Hindlimb muscle (tissue), 1 donor: ENCODE measurements at regions not wholly inside any gene's neighbourhood (a gene's known extent, or its start where the extent isn't known, plus 50 kb on each side); places are given as distances from the start of the nearest gene placed in this dataset.

Experiments
- DNase-seq: peaks from one replicate; pipeline ENCODE4 v3.0.0-alpha.2; 2013

- no peak for DNase-seq
Observed at GRCh38 chr2:236499691-236500578, 69.7 kb upstream of the ACKR3 start.

GRCh38 chr2:236501026-236501425 lies 68.6 kb upstream of the ACKR3 start:
- DNase-seq, result no peak

- no peak for DNase-seq
Observed at GRCh38 chr2:236501531-236501930, 68.1 kb upstream of the ACKR3 start.

GRCh38 chr2:236503100-236503499 lies 66.5 kb upstream of the ACKR3 start:
- no peak for DNase-seq

GRCh38 chr2:236503583-236503982 lies 66.0 kb upstream of the ACKR3 start:
- no peak for DNase-seq

- DNase-seq, result no peak
Observed at GRCh38 chr2:236505041-236505440, 64.6 kb upstream of the ACKR3 start.

GRCh38 chr2:236505648-236506047 lies 64.0 kb upstream of the ACKR3 start:
- DNase-seq, result no peak

GRCh38 chr2:236507393-236508085 lies 62.1 kb upstream of the ACKR3 start:
- peak; percentile 68 for DNase-seq

- DNase-seq, result no peak
Observed at GRCh38 chr2:236508466-236508865, 61.2 kb upstream of the ACKR3 start.

GRCh38 chr2:236510034-236510433 lies 59.6 kb upstream of the ACKR3 start:
- DNase-seq, result no peak

- DNase-seq, result no peak
Observed at GRCh38 chr2:236511266-236511665, 58.4 kb upstream of the ACKR3 start.

- DNase-seq, result no peak
Observed at GRCh38 chr2:236512267-236512666, 57.4 kb upstream of the ACKR3 start.

GRCh38 chr2:236512902-236513435 lies 56.7 kb upstream of the ACKR3 start:
- peak; percentile 32 for DNase-seq

GRCh38 chr2:236513956-236514355 lies 55.7 kb upstream of the ACKR3 start:
- DNase-seq, result no peak

- DNase-seq, result no peak
Observed at GRCh38 chr2:236516708-236517107, 52.9 kb upstream of the ACKR3 start.

GRCh38 chr2:236517251-236518031 lies 52.2 kb upstream of the ACKR3 start:
- no peak for DNase-seq
